ENCODE measurements at regions not wholly inside any gene's neighbourhood (a gene's known extent, or its start where the extent isn't known, plus 50 kb on each side); places are given as distances from the start of the nearest gene placed in this dataset.

GRCh38 chr6:82013561-82014530 is 233.7 kb downstream of the IBTK start:
- TF ChIP-seq CTCF (conservative IDR thresholded peaks at IDR 0.05; ENCODE audit: low read depth, low read length) (no peak), EZH2phosphoT487 (IDR thresholded peaks at IDR 0.05; ENCODE audit: borderline replicate concordance, low read length) (no peak)
